IMR-90 (cell line): ENCODE measurements at regions not wholly inside any gene's neighbourhood (a gene's known extent, or its start where the extent isn't known, plus 50 kb on each side); places are given as distances from the start of the nearest gene placed in this dataset.

Experiments used
- ATAC-seq: fragments of 200-7000 bp; cut with Tn5 transposase; 2 replicates; pipeline ENCODE4 v1.9.1; 2020; ENCODE audit warnings: low read depth, mild to moderate bottlenecking, moderate library complexity
- BruUV-seq: library from RNA; stranded (reverse); fragments of 400-500 nt; replicated peaks from 2 replicates; lab custom pipeline; 2021; lab: Mats Ljungman, UMichigan
- CTCF ChIA-PET: fragments of 300-600 bp; formaldehyde crosslinking; extraction: SDS; loops from one replicate; lab custom pipeline; 2021; ENCODE audit warnings: antibody characterized with exemption; lab: Yijun Ruan, JAX
- POLR2A ChIA-PET: fragments of 300-600 bp; sonication (Branson Sonifier 250); formaldehyde crosslinking; loops from one replicate; lab custom pipeline; 2022; ENCODE audit warnings: antibody characterized with exemption; ENCODE audit not compliant: unreplicated experiment; lab: Charles Lee
- DNase-seq: peaks from one replicate; pipeline ENCODE4 v3.0.0; 2013
- H2AFZ ChIP-seq: replicated peaks from 2 replicates; pipeline ENCODE3; 2013; ENCODE audit warnings: low read length, mild to moderate bottlenecking; ENCODE audit not compliant: poor library complexity
- H2AK5ac ChIP-seq: 2 replicates; pipeline ENCODE4 v1.6.1; 2013; ENCODE audit warnings: low read depth, low read length, inconsistent platforms
- H2AK9ac ChIP-seq: replicated peaks from 2 replicates; pipeline ENCODE3; 2013; ENCODE audit warnings: mild to moderate bottlenecking, low read depth, low read length, moderate library complexity; ENCODE audit not compliant: poor library complexity
- H2BK120ac ChIP-seq: 2 replicates; pipeline ENCODE4 v1.6.1; 2013; ENCODE audit warnings: low read depth, low read length, inconsistent platforms
- H2BK15ac ChIP-seq: 3 replicates; pipeline ENCODE4 v1.6.1; 2013; ENCODE audit warnings: low read depth, low read length, inconsistent platforms
- H2BK20ac ChIP-seq: 2 replicates; pipeline ENCODE4 v1.6.1; 2013; ENCODE audit warnings: low read depth, mild to moderate bottlenecking, inconsistent platforms, low read length, moderate library complexity
- H2BK5ac ChIP-seq: 2 replicates; pipeline ENCODE4 v1.6.1; 2013; ENCODE audit warnings: mild to moderate bottlenecking, low read depth, low read length, inconsistent platforms; ENCODE audit not compliant: poor library complexity, severe bottlenecking
- H3K14ac ChIP-seq: replicated peaks from 2 replicates; pipeline ENCODE4 v1.6.1; 2013; ENCODE audit warnings: low read depth, low read length, inconsistent platforms
- H3K18ac ChIP-seq: 2 replicates; pipeline ENCODE4 v1.6.1; 2013; ENCODE audit warnings: low read depth, low read length, control low read depth
- H3K23ac ChIP-seq: 2 replicates; pipeline ENCODE4 v1.6.1; 2013; ENCODE audit warnings: low read depth, low read length, inconsistent platforms
- H3K27ac ChIP-seq: 2 replicates; pipeline ENCODE4 v1.5.1; 2013; ENCODE audit warnings: mild to moderate bottlenecking, control low read depth, low read length; ENCODE audit not compliant: insufficient read depth
- H3K27me3 ChIP-seq: 2 replicates; pipeline ENCODE4 v1.6.1; 2013; ENCODE audit warnings: low read length; ENCODE audit not compliant: control insufficient read depth, insufficient read depth
- H3K36me3 ChIP-seq: 2 replicates; pipeline ENCODE4 v1.6.1; 2013; ENCODE audit warnings: low read length, mixed read lengths; ENCODE audit not compliant: control insufficient read depth, insufficient read depth
- H3K4ac ChIP-seq: 2 replicates; pipeline ENCODE4 v1.6.1; 2013; ENCODE audit warnings: low read depth, low read length, inconsistent platforms
- H3K4me1 ChIP-seq: 2 replicates; pipeline ENCODE4 v1.6.1; 2013; ENCODE audit warnings: low read length, mixed read lengths; ENCODE audit not compliant: control insufficient read depth, insufficient read depth
- H3K4me2 ChIP-seq: 2 replicates; pipeline ENCODE4 v1.6.1; 2013; ENCODE audit warnings: low read depth, mild to moderate bottlenecking, control low read depth, low read length, moderate library complexity
- H3K4me3 ChIP-seq: 2 replicates; pipeline ENCODE4 v1.5.1; 2013; ENCODE audit warnings: low read depth, mild to moderate bottlenecking, control low read depth, low read length, moderate library complexity; ENCODE audit not compliant: insufficient read depth
- H3K56ac ChIP-seq: 2 replicates; pipeline ENCODE4 v1.6.1; 2013; ENCODE audit warnings: low read length, inconsistent platforms; ENCODE audit not compliant: insufficient read depth; ENCODE audit errors: extremely low read depth
- H3K79me1 ChIP-seq, 2 experiments: 2 replicates each; pipeline ENCODE4 v1.6.1; 2013; ENCODE audit warnings: low read length in 2 of 2, inconsistent platforms in 1 of 2, low read depth in 1 of 2
- H3K9ac ChIP-seq: 2 replicates; pipeline ENCODE4 v1.6.1; 2013; ENCODE audit warnings: low read depth, low read length, control low read depth
- H3K9me1 ChIP-seq: 2 replicates; pipeline ENCODE4 v1.6.1; 2013; ENCODE audit warnings: low read length, inconsistent platforms; ENCODE audit not compliant: insufficient read depth
- H3K9me3 ChIP-seq: 2 replicates; pipeline ENCODE4 v1.6.1; 2013; ENCODE audit warnings: low read length; ENCODE audit not compliant: control insufficient read depth, insufficient read depth
- H4K20me1 ChIP-seq: 2 replicates; pipeline ENCODE4 v1.6.1; 2013; ENCODE audit warnings: low read length, inconsistent platforms; ENCODE audit not compliant: insufficient read depth
- H4K5ac ChIP-seq: 2 replicates; pipeline ENCODE4 v1.6.1; 2013; ENCODE audit warnings: mild to moderate bottlenecking, low read depth, low read length, control low read depth
- H4K8ac ChIP-seq, 2 experiments: 2 replicates each; pipeline ENCODE4 v1.6.1; 2013; ENCODE audit warnings: low read depth in 2 of 2, low read length in 2 of 2, control low read depth in 1 of 2, inconsistent platforms in 1 of 2
- H4K91ac ChIP-seq: 2 replicates; pipeline ENCODE4 v1.6.1; 2013; ENCODE audit warnings: low read depth, low read length, inconsistent platforms; ENCODE audit not compliant: insufficient read depth
- BHLHE40 ChIP-seq: fragments of 150-350 bp; IDR thresholded peaks from 2 replicates; pipeline ENCODE4 v1.6.1; 2016; ENCODE audit warnings: mild to moderate bottlenecking, low read depth, low read length
- CEBPB ChIP-seq: IDR thresholded peaks from 2 replicates; pipeline ENCODE4 v1.6.1; 2012; ENCODE audit warnings: low read depth, low read length, improper control_type of control experiment
- CHD1 ChIP-seq: IDR thresholded peaks from 2 replicates; pipeline ENCODE4 v1.6.1; 2012; ENCODE audit warnings: low read depth, low read length, improper control_type of control experiment
- CTCF ChIP-seq: conservative IDR thresholded peaks from 2 replicates; pipeline ENCODE4 v1.5.1; 2012; ENCODE audit warnings: mild to moderate bottlenecking, low read depth, low read length, improper control_type of control experiment
- ELK1 ChIP-seq: fragments of 150-350 bp; IDR thresholded peaks from 2 replicates; pipeline ENCODE4 v1.6.1; 2016; ENCODE audit warnings: low read depth, mild to moderate bottlenecking, low read length, moderate library complexity, borderline replicate concordance
- FOS ChIP-seq: fragments of 150-350 bp; IDR thresholded peaks from 2 replicates; pipeline ENCODE4 v1.6.1; 2016; ENCODE audit warnings: low read depth, low read length
- MAFK ChIP-seq: IDR thresholded peaks from 2 replicates; pipeline ENCODE4 v1.6.1; 2012; ENCODE audit warnings: low read depth, low read length, improper control_type of control experiment
- MAZ ChIP-seq: IDR thresholded peaks from 2 replicates; pipeline ENCODE4 v1.6.1; 2012; ENCODE audit warnings: low read depth, mild to moderate bottlenecking, low read length, improper control_type of control experiment, moderate library complexity, borderline replicate concordance
- MXI1 ChIP-seq: IDR thresholded peaks from 2 replicates; pipeline ENCODE4 v1.6.1; 2012; ENCODE audit warnings: low read depth, mild to moderate bottlenecking, low read length, moderate library complexity, borderline replicate concordance
- POLR2A ChIP-seq: IDR thresholded peaks from 2 replicates; pipeline ENCODE4 v1.6.1; 2012; ENCODE audit warnings: mild to moderate bottlenecking, low read depth, low read length
- RAD21 ChIP-seq: IDR thresholded peaks from 2 replicates; pipeline ENCODE4 v1.6.1; 2012; ENCODE audit warnings: low read length, improper control_type of control experiment
- RCOR1 ChIP-seq: IDR thresholded peaks from 2 replicates; pipeline ENCODE4 v1.6.1; 2012; ENCODE audit warnings: mild to moderate bottlenecking, low read length, improper control_type of control experiment; ENCODE audit not compliant: insufficient replicate concordance
- RFX5 ChIP-seq: IDR thresholded peaks from 2 replicates; pipeline ENCODE4 v1.8.0; 2012; ENCODE audit warnings: low read depth, mild to moderate bottlenecking, low read length, moderate library complexity
- SMC3 ChIP-seq: fragments of 150-350 bp; IDR thresholded peaks from 2 replicates; pipeline ENCODE4 v1.6.1; 2016; ENCODE audit warnings: low read depth, mild to moderate bottlenecking, antibody characterized with exemption, low read length, moderate library complexity
- USF2 ChIP-seq: fragments of 150-350 bp; IDR thresholded peaks from 2 replicates; pipeline ENCODE4 v1.6.1; 2017; ENCODE audit warnings: mild to moderate bottlenecking, antibody characterized with exemption, low read length, low read depth
- WGBS, 2 experiments: methylation state at CpG; one replicate each; pipeline versions ENCODE4 v1.1.5 to v1.1.7; 2013; ENCODE audit warnings: missing lambda C conversion rate in 2 of 2; ENCODE audit not compliant: insufficient read length in 1 of 2; ENCODE audit errors: extremely low coverage in 2 of 2; 5-methylcytosine and 5-hydroxymethylcytosine counted together
- dilution Hi-C: fragments of 300-500 bp; cut with HindIII; formaldehyde crosslinking; loops from one replicate; pipeline ENCODE4 v1.14.3; 2018; ENCODE audit warnings: low sequenced_read_pairs; ENCODE audit not compliant: unreplicated experiment
- in situ Hi-C: fragments of 300-500 bp; cut with MboI; formaldehyde crosslinking; loops from 3 replicates; pipeline ENCODE4 v1.14.3; 2019; ENCODE audit warnings: low sequenced_read_pairs, inconsistent platforms, mixed read lengths
- intact Hi-C: fragments of 100-400 bp; cut with micrococcal nuclease; formaldehyde crosslinking; loops from 2 replicates; pipeline ENCODE4 v1.10.0; 2022

- TF ChIP-seq MAFK (no peak), RAD21 (no peak), CHD1 (no peak), RFX5 (no peak), CTCF (no peak), BHLHE40 (no peak), MAZ (no peak), FOS (no peak), RCOR1 (no peak), USF2 (no peak), CEBPB (no peak), MXI1 (no peak), SMC3 (no peak), ELK1 (no peak), POLR2A (no peak)
- H3K56ac ChIP-seq, result no peak overlapping the region
- ChIA-PET CTCF (no interaction called here), POLR2A (no interaction called here)
- WGBS, 2 experiments, result 86% methylated on average over 1 of the region's 2 CpGs; no CpG with 5 or more reads in 1 of the 2 experiments
- no peak overlapping the region for H2AK5ac ChIP-seq
- peak; percentile 7 for DNase-seq
- H2BK120ac ChIP-seq, result no peak overlapping the region
- no peak overlapping the region for H2BK20ac ChIP-seq
- H3K9ac ChIP-seq, result no peak overlapping the region
- in situ Hi-C loops, result no loop called here
- no peak overlapping the region for H3K27ac ChIP-seq
- H2AFZ ChIP-seq, result no peak overlapping the region
- H3K23ac ChIP-seq, result no peak overlapping the region
- no peak overlapping the region for H4K8ac ChIP-seq
- H4K5ac ChIP-seq, result no peak overlapping the region
- no peaks in the 10 kb centered on the region for H3K9me3 ChIP-seq
- H3K27me3 ChIP-seq, result no peaks in the 10 kb centered on the region
- no peak overlapping the region for H4K91ac ChIP-seq
- no peak overlapping the region for H3K4ac ChIP-seq
- no peak overlapping the region for H3K14ac ChIP-seq
- ATAC-seq, result no peak
- H4K20me1 ChIP-seq, result no peaks in the 10 kb centered on the region
- no peaks in the 10 kb centered on the region for H3K9me1 ChIP-seq
- H2BK15ac ChIP-seq, result no peak overlapping the region
- no peak overlapping the region for H3K18ac ChIP-seq
- H3K4me3 ChIP-seq, result no peak overlapping the region
- no peak overlapping the region for H2BK5ac ChIP-seq
- H3K79me1 ChIP-seq, result no peaks in the 10 kb centered on the region
- dilution Hi-C loops, result no loop called here
- no peak overlapping the region for H2AK9ac ChIP-seq
- no peaks in the 10 kb centered on the region for H3K36me3 ChIP-seq
- no peaks in the 10 kb centered on the region for H3K4me1 ChIP-seq
- no TSS peak for BruUV-seq
- intact Hi-C loops, result no loop called here
- H3K4me2 ChIP-seq, result no peak overlapping the region
Observed at GRCh38 chr13:76271728-76272232, 614.4 kb downstream of the KCTD12 start.
